Heart left ventricle (tissue), 16 donors: ENCODE measurements at regions not wholly inside any gene's neighbourhood (a gene's known extent, or its start where the extent isn't known, plus 50 kb on each side); places are given as distances from the start of the nearest gene placed in this dataset.

Experiments used
- ATAC-seq, 4 donors: fragments of 200-7000 bp; cut with Tn5 transposase; one replicate each; pipeline ENCODE4 v1.9.1; 2020 to 2022; ENCODE audit warnings: moderate library complexity in 4 of 4, mild to moderate bottlenecking in 3 of 4, moderate number of reproducible peaks in 1 of 4
- DNase-seq, 5 donors: peaks; one replicate each; pipeline ENCODE4 v3.0.0-alpha.2; 2020
- H3K27ac ChIP-seq, 12 donors: fragments of 200-600 bp; sonication (generic) in 4 of 12; one replicate each; pipeline versions ENCODE4 v1.5.0 to v1.8.0; 2016 to 2022; ENCODE audit warnings: mild to moderate bottlenecking in 2 of 12
- H3K27me3 ChIP-seq, 9 donors: fragments of 200-600 bp; sonication (generic) in 2 of 9; one replicate each; pipeline versions ENCODE4 v1.5.1 to v1.8.0; 2016 to 2022; ENCODE audit warnings: mild to moderate bottlenecking in 3 of 9
- H3K36me3 ChIP-seq, 9 donors: fragments of 200-600 bp; sonication (generic) in 2 of 9; one replicate each; pipeline versions ENCODE4 v1.5.0 to v1.8.0; 2018 to 2022; ENCODE audit warnings: mild to moderate bottlenecking in 2 of 9
- H3K4me1 ChIP-seq, 12 donors: fragments of 200-600 bp; sonication (generic) in 4 of 12; one replicate each; pipeline versions ENCODE4 v1.5.0 to v1.8.0; 2016 to 2022; ENCODE audit warnings: mild to moderate bottlenecking in 3 of 12
- H3K4me3 ChIP-seq, 12 donors: fragments of 200-600 bp; sonication (generic) in 4 of 12; one replicate each; pipeline versions ENCODE4 v1.5.0 to v1.8.0; 2017 to 2022; ENCODE audit warnings: mild to moderate bottlenecking in 9 of 12, moderate library complexity in 4 of 12
- H3K9me3 ChIP-seq, 12 donors: fragments of 200-600 bp; sonication (generic) in 4 of 12; one replicate each; pipeline versions ENCODE4 v1.5.0 to v1.8.0; 2016 to 2022; ENCODE audit warnings: mild to moderate bottlenecking in 1 of 12
- POLR2A ChIP-seq, 2 donors: fragments of 450-650 bp; IDR thresholded peaks; one replicate each; pipeline ENCODE4 v1.6.1; 2017; ENCODE audit warnings: antibody characterized with exemption in 2 of 2, mild to moderate bottlenecking in 2 of 2, moderate library complexity in 2 of 2
- whole genome bisulfite sequencing, 4 donors: extraction: QIAGEN DNeasy Blood & Tissue Kit in 2 of 4; methylation state at CpG; one replicate each; pipeline versions ENCODE4 v1.1.5 to v1.1.7; 2013 to 2018; 5-methylcytosine and 5-hydroxymethylcytosine counted together
- intact Hi-C, 10 donors: fragments of 100-400 bp; cut with DNase I; formaldehyde crosslinking; loops; one replicate each; pipeline versions ENCODE4 v1.11.1 to v1.14.2; 2022
- TF ChIP-seq, protein P1 (sequence below), 12 donors: fragments of 200-600 bp; sonication (generic) in 4 of 12; IDR thresholded peaks; one replicate each; pipeline versions ENCODE4 v1.5.0 to v1.8.0; 2018 to 2022; ENCODE audit warnings: antibody characterized with exemption in 12 of 12, mild to moderate bottlenecking in 5 of 12
- donor health status: ischemic (EF 13 %, LVEDD 7.1; RV severe dilation, severe dysfunction).
- donor health status: healthy with polysubstance abuse.
- donor health status: DM: no; HTN: yes; CAD: no.
- donor health status: DM: no; HTN: no; CAD: no.
- donor health status: ischemic (EF 25% LVEDD 6.9; RV normal size, moderate dysfunction).
- donor health status: ischemic (EF 25% LVEDD 5.7; RV mildly dilated, moderate dysfunction).
- donor health status: healthy.
- donor health status: DM: yes; HTN: yes; CAD: no.
- donor health status: ischemic (EF 35%, LVEDD 5.7; RV mildly dilated, moderate dysfunction).
- donor health status: nonischemic (EF 11% LVEDD 7.7; RV severe dilation, severe dysfunction).
- donor health status: DM: yes; HTN: yes; CAD: no.
- donor health status: PGD.
- donor health status: ischemic (EF 29% LVEDD 5.4; RV normal size, mild dysfunction).
- donor health status: nonischemic (EF 23%, LVEDD 6.1; RV moderate dilation, normal function).

DNA sequence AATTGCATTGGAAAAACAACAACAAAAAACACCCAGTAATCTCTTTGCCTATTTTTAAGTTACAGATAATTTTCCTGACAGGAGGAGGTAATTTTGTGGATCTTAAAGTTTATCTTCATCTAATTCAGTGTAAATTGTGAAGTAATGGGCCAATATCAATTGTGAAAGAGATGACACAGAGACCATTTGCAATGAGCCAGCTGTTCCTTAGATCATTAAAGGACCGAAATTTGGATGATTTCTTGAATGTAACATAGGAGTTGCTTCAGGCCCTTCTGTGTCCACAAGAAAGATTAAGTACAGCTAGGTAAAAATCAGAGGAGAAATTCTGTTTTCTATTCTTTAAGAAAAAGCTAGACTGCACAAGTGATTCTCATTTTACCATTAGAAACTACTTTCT lies 718.5 kb upstream of the ANO3 start:
- ATAC-seq (no peak), DNase-seq (no peak)
- Histone ChIP-seq H3K36me3 (no peaks in the 10 kb centered on the region), H3K27me3 (no peaks in the 10 kb centered on the region), H3K4me1 (no peaks in the 10 kb centered on the region), H3K4me3 (no peak overlapping the region), H3K27ac (no peak overlapping the region), H3K9me3 (peaks cover 0 to 16% (median 0%) of the 10 kb centered on the region in 12 donors)
- intact Hi-C loops, result no loop called here
- WGBS, 4 donors, result 35 to 50% (median 45%) methylated on average over 1 of the region's 1 CpG
- TF ChIP-seq, protein P1, sequence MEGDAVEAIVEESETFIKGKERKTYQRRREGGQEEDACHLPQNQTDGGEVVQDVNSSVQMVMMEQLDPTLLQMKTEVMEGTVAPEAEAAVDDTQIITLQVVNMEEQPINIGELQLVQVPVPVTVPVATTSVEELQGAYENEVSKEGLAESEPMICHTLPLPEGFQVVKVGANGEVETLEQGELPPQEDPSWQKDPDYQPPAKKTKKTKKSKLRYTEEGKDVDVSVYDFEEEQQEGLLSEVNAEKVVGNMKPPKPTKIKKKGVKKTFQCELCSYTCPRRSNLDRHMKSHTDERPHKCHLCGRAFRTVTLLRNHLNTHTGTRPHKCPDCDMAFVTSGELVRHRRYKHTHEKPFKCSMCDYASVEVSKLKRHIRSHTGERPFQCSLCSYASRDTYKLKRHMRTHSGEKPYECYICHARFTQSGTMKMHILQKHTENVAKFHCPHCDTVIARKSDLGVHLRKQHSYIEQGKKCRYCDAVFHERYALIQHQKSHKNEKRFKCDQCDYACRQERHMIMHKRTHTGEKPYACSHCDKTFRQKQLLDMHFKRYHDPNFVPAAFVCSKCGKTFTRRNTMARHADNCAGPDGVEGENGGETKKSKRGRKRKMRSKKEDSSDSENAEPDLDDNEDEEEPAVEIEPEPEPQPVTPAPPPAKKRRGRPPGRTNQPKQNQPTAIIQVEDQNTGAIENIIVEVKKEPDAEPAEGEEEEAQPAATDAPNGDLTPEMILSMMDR (IDR thresholded peaks at IDR 0.05), result no peak
- no peak for TF ChIP-seq POLR2A (IDR thresholded peaks at IDR 0.05)

DNA sequence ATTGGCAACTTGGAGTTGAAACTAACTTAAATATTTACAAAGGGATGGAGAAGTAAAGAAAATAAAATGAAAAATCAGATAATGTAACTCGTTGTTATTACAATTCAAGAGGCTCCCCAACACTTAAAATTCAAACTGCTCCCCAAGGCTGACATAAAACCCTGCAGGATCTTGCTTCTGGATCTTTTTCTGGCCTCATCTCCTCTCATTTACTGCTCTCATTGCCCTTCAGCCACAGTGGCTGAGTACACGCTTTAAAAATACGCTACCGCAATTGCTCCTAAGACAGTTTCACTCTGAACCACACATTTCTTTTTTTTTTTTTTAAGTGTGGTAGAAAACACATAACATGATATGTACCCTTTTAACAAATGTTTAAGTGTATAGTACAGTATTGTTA lies 718.1 kb upstream of the ANO3 start:
- intact Hi-C loops, result no loop called here
- H3K36me3 ChIP-seq, result no peaks in the 10 kb centered on the region
- TF ChIP-seq, protein P1 (IDR thresholded peaks at IDR 0.05), result no peak
- no peak for TF ChIP-seq POLR2A (IDR thresholded peaks at IDR 0.05)
- no peak overlapping the region for H3K4me3 ChIP-seq
- 74 to 85% (median 83%) methylated on average over 4 of the region's 4 CpGs for WGBS, 4 donors
- no peaks in the 10 kb centered on the region for H3K4me1 ChIP-seq
- no peaks in the 10 kb centered on the region for H3K27me3 ChIP-seq
- ATAC-seq, result no peak
- no peak overlapping the region for H3K27ac ChIP-seq
- H3K9me3 ChIP-seq, result peaks cover 0 to 16% (median 0%) of the 10 kb centered on the region in 12 donors
- no peak for DNase-seq

DNA sequence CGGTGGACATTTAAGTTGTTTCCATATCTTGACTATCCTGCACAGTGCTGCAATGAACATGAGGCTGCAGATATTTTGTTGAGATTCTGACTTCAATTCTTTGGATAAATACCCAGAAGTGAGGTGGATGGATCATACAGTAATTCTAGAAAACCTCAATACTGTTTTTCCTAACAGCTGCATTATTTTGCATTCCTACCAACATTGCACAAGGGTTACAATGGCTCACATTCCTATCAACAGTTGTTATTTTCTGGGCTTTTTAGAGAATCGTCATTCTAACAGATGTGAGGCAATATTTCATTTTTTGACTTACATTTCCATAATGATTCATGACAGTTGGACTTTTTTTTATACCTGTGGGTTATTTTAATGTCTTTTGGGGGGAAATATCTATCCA lies 716.9 kb upstream of the ANO3 start:
- TF ChIP-seq POLR2A (IDR thresholded peaks at IDR 0.05), result no peak
- TF ChIP-seq, protein P1 (IDR thresholded peaks at IDR 0.05), result no peak
- Histone ChIP-seq H3K9me3 (peaks cover 0 to 16% (median 0%) of the 10 kb centered on the region in 12 donors), H3K27me3 (no peaks in the 10 kb centered on the region), H3K27ac (no peak overlapping the region), H3K4me3 (no peak overlapping the region), H3K4me1 (no peaks in the 10 kb centered on the region), H3K36me3 (no peaks in the 10 kb centered on the region)
- no peak for ATAC-seq
- intact Hi-C loops, result no loop called here
- 44 to 74% (median 47%) methylated on average over 2 of the region's 2 CpGs for WGBS, 4 donors
- DNase-seq, result no peak

DNA sequence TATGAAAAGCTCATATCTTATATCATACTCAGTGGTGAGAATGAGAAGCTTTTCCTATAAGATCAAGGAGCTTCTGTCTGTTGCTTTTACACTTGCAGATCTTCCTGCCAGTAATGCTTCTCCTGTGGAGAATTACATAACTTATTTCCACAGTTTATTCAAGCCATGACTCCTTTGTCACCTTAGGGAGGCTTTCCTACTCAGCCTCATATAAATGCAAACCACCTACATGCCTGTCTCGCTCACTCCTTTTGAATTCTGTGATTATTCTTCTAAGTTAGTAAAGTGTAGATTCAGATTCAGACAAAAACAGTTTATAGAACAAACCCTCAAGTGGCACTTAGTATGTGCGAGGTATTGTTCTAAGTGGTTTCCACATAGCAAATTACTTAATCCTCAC lies 716.1 kb upstream of the ANO3 start:
- no peak for ATAC-seq
- Histone ChIP-seq H3K9me3 (peaks cover 0 to 16% (median 0%) of the 10 kb centered on the region in 12 donors), H3K27me3 (no peaks in the 10 kb centered on the region), H3K4me3 (no peak overlapping the region), H3K4me1 (no peaks in the 10 kb centered on the region), H3K36me3 (no peaks in the 10 kb centered on the region), H3K27ac (no peak overlapping the region)
- TF ChIP-seq, protein P1 (IDR thresholded peaks at IDR 0.05), result no peak
- no peak for TF ChIP-seq POLR2A (IDR thresholded peaks at IDR 0.05)
- intact Hi-C loops, result no loop called here
- 77 to 86% (median 84%) methylated on average over 2 of the region's 2 CpGs for WGBS, 4 donors
- no peak for DNase-seq
